Caco-2 (cell line): ENCODE measurements at regions not wholly inside any gene's neighbourhood (a gene's known extent, or its start where the extent isn't known, plus 50 kb on each side); places are given as distances from the start of the nearest gene placed in this dataset.

ENCODE experiments used
- BruUV-seq: library from RNA; stranded (reverse); fragments of 400-500 nt; replicated peaks from 2 replicates; lab custom pipeline; 2021; lab: Mats Ljungman, UMichigan
- CTCF ChIA-PET: fragments of 300-600 bp; sonication (Branson Sonifier 250); formaldehyde crosslinking; loops from one replicate; lab custom pipeline; 2022; ENCODE audit warnings: antibody characterized with exemption; lab: Charles Lee
- POLR2A ChIA-PET: fragments of 300-600 bp; sonication (Branson Sonifier 250); formaldehyde crosslinking; loops from one replicate; lab custom pipeline; 2022; ENCODE audit warnings: antibody characterized with exemption; lab: Charles Lee
- DNase-seq, 2 experiments: peaks; one replicate each; pipeline versions ENCODE4 v3.0.0 to v3.0.0-alpha.2; 2020 to 2022
- H3K27me3 ChIP-seq: replicated peaks from 2 replicates; pipeline ENCODE4 v1.6.0; 2011; ENCODE audit warnings: low read length; ENCODE audit not compliant: control insufficient read depth, insufficient read depth
- H3K36me3 ChIP-seq: 2 replicates; pipeline ENCODE4 v1.5.1; 2011; ENCODE audit warnings: low read length; ENCODE audit not compliant: control insufficient read depth, insufficient read depth
- H3K4me1 ChIP-seq: fragments of 250-450 bp; sonication (Bioruptor Pico); 2 replicates; pipeline ENCODE4 v1.5.1; 2020; ENCODE audit warnings: mild to moderate bottlenecking
- H3K4me3 ChIP-seq: 2 replicates; pipeline ENCODE4 v1.5.1; 2011; ENCODE audit warnings: low read depth, mild to moderate bottlenecking, control low read depth, low read length
- H3K9me3 ChIP-seq: fragments of 250-450 bp; sonication (Bioruptor Pico); 2 replicates; pipeline ENCODE4 v1.5.1; 2020; ENCODE audit warnings: mild to moderate bottlenecking, moderate library complexity
- H3K27ac Mint-ChIP-seq: one replicate; pipeline ENCODE4 v1.8.0; 2022; ENCODE audit warnings: mixed read lengths; ENCODE audit not compliant: unreplicated experiment
- H3K27me3 Mint-ChIP-seq: one replicate; pipeline ENCODE4 v1.8.0; 2022; ENCODE audit warnings: mixed read lengths; ENCODE audit not compliant: insufficient read depth, unreplicated experiment
- H3K36me3 Mint-ChIP-seq: one replicate; pipeline ENCODE4 v1.8.0; 2022; ENCODE audit warnings: mild to moderate bottlenecking, mixed read lengths; ENCODE audit not compliant: insufficient read depth, unreplicated experiment
- H3K4me1 Mint-ChIP-seq: one replicate; pipeline ENCODE4 v1.8.0; 2022; ENCODE audit warnings: low read depth, mixed read lengths; ENCODE audit not compliant: unreplicated experiment
- H3K4me3 Mint-ChIP-seq: one replicate; pipeline ENCODE4 v1.8.0; 2022; ENCODE audit warnings: mild to moderate bottlenecking, moderate library complexity, mixed read lengths; ENCODE audit not compliant: unreplicated experiment
- H3K9me3 Mint-ChIP-seq: one replicate; pipeline ENCODE4 v1.8.0; 2022; ENCODE audit warnings: mixed read lengths; ENCODE audit not compliant: unreplicated experiment
- intact Hi-C: fragments of 100-400 bp; cut with micrococcal nuclease; formaldehyde crosslinking; loops from one replicate; pipeline ENCODE4 v1.10.0; 2022; ENCODE audit not compliant: unreplicated experiment
- TF ChIP-seq, protein P1 (sequence below), 2 experiments: fragments of 200-600 bp in 1 of 2; IDR thresholded peaks; 1 replicate in 1 of 2; 2 replicates in 1 of 2; pipeline versions ENCODE4 v1.5.1 to v1.8.0; 2011 to 2022; ENCODE audit warnings: antibody characterized with exemption in 1 of 2, control low read depth in 1 of 2, inconsistent platforms in 1 of 2, low read depth in 1 of 2, low read length in 1 of 2, mild to moderate bottlenecking in 1 of 2, moderate library complexity in 1 of 2; ENCODE audit not compliant: insufficient read depth in 1 of 2, severe bottlenecking in 1 of 2, unreplicated experiment in 1 of 2

DNA sequence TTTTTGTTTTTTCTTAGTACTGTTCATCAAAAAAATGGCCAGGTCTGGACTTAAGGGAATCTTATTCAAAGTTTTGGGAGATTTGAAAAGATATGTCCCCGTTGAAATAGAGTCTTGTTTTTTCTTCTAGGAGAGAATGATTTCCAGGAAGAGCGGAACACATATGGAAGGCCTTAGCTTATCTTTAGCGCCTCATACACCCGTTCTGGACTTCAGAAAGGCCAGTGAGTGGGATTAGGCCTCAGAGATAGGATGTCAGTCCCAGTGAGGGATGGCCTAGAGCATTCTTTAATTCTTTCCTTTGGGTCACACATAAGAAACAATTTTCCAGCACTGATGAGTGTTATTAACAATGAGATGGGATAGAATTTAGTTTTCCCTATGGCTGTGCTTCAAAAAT is 54.5 kb upstream of the HAND2 start:
- no peak for DNase-seq
- no peaks in the 10 kb centered on the region for H3K4me1 Mint-ChIP-seq
- no TSS peak for BruUV-seq
- Histone ChIP-seq H3K9me3 (no peaks in the 10 kb centered on the region), H3K27me3 (no peaks in the 10 kb centered on the region), H3K36me3 (no peaks in the 10 kb centered on the region), H3K4me3 (no peak overlapping the region), H3K4me1 (no peaks in the 10 kb centered on the region)
- TF ChIP-seq, protein P1, sequence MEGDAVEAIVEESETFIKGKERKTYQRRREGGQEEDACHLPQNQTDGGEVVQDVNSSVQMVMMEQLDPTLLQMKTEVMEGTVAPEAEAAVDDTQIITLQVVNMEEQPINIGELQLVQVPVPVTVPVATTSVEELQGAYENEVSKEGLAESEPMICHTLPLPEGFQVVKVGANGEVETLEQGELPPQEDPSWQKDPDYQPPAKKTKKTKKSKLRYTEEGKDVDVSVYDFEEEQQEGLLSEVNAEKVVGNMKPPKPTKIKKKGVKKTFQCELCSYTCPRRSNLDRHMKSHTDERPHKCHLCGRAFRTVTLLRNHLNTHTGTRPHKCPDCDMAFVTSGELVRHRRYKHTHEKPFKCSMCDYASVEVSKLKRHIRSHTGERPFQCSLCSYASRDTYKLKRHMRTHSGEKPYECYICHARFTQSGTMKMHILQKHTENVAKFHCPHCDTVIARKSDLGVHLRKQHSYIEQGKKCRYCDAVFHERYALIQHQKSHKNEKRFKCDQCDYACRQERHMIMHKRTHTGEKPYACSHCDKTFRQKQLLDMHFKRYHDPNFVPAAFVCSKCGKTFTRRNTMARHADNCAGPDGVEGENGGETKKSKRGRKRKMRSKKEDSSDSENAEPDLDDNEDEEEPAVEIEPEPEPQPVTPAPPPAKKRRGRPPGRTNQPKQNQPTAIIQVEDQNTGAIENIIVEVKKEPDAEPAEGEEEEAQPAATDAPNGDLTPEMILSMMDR (IDR thresholded peaks at IDR 0.05; ENCODE audit: insufficient read depth in 1 of 2, low read depth in 1 of 2, low read length in 1 of 2, severe bottlenecking in 1 of 2, unreplicated experiment in 1 of 2), result no peak
- no peaks in the 10 kb centered on the region for H3K9me3 Mint-ChIP-seq
- H3K27ac Mint-ChIP-seq, result no peak overlapping the region
- H3K4me3 Mint-ChIP-seq, result no peak overlapping the region
- intact Hi-C loops, result no loop called here
- ChIA-PET POLR2A (no interaction called here), CTCF (no interaction called here)
- H3K27me3 Mint-ChIP-seq, result peaks cover 6% of the 10 kb centered on the region
- no peaks in the 10 kb centered on the region for H3K36me3 Mint-ChIP-seq
